Type B pancreatic cell (in vitro differentiated cells): ENCODE measurements at regions not wholly inside any gene's neighbourhood (a gene's known extent, or its start where the extent isn't known, plus 50 kb on each side); places are given as distances from the start of the nearest gene placed in this dataset.
A peak's percentile ranks its signal among the peaks of the same experiment; 100 is the strongest.

Experiments
- DNase-seq: peaks from one replicate; pipeline ENCODE4 v3.0.0; 2021; ENCODE audit warnings: mixed read lengths; ENCODE audit not compliant: unreplicated experiment; ENCODE audit errors: extremely low spot score
- H3K27ac Mint-ChIP-seq: 2 replicates; pipeline ENCODE4 v1.8.0; 2021; ENCODE audit warnings: mild to moderate bottlenecking, mixed read lengths
- H3K27me3 Mint-ChIP-seq: 2 replicates; pipeline ENCODE4 v1.8.0; 2021; ENCODE audit warnings: mixed read lengths
- H3K36me3 Mint-ChIP-seq: 2 replicates; pipeline ENCODE4 v1.8.0; 2021; ENCODE audit warnings: mixed read lengths
- H3K4me1 Mint-ChIP-seq: one replicate; pipeline ENCODE4 v1.8.0; 2021; ENCODE audit warnings: mixed read lengths; ENCODE audit not compliant: unreplicated experiment
- H3K4me3 Mint-ChIP-seq: 2 replicates; pipeline ENCODE4 v1.8.0; 2021; ENCODE audit warnings: mild to moderate bottlenecking, mixed read lengths
- H3K9me3 Mint-ChIP-seq: 2 replicates; pipeline ENCODE4 v1.8.0; 2021; ENCODE audit warnings: mixed read lengths
- TF ChIP-seq, protein P1 (sequence below): fragments of 200-600 bp; sonication (generic); conservative IDR thresholded peaks from 2 replicates; pipeline ENCODE4 v1.5.0; 2021; ENCODE audit warnings: antibody characterized with exemption, mild to moderate bottlenecking

DNA sequence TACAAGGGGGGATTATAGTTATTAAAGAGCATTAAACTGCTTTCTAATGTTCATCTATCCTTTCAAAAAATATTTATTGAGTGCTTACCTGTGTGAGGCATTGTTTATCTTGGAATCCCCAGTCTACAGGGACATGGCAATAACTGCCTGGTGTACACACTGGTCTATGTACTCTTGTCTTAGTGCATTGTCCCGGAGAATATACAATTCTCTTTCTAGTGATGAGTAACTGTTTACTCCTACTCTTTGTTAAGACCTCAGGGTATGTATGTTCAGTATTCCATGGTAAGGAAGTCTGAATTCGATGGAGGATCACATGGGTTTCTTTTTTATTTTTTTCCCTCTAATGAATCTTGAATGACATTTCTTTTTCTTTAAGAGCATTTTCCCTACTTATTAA, 772.4 kb upstream of the NR2F2 start:
- Mint-ChIP-seq H3K27ac (no peak overlapping the region), H3K4me3 (no peak overlapping the region), H3K36me3 (no peaks in the 10 kb centered on the region), H3K4me1 (peaks cover 27% of the 10 kb centered on the region), H3K9me3 (peaks cover 9% of the 10 kb centered on the region), H3K27me3 (no peaks in the 10 kb centered on the region)
- DNase-seq = no peak
- TF ChIP-seq, protein P1, sequence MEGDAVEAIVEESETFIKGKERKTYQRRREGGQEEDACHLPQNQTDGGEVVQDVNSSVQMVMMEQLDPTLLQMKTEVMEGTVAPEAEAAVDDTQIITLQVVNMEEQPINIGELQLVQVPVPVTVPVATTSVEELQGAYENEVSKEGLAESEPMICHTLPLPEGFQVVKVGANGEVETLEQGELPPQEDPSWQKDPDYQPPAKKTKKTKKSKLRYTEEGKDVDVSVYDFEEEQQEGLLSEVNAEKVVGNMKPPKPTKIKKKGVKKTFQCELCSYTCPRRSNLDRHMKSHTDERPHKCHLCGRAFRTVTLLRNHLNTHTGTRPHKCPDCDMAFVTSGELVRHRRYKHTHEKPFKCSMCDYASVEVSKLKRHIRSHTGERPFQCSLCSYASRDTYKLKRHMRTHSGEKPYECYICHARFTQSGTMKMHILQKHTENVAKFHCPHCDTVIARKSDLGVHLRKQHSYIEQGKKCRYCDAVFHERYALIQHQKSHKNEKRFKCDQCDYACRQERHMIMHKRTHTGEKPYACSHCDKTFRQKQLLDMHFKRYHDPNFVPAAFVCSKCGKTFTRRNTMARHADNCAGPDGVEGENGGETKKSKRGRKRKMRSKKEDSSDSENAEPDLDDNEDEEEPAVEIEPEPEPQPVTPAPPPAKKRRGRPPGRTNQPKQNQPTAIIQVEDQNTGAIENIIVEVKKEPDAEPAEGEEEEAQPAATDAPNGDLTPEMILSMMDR = no peak

DNA sequence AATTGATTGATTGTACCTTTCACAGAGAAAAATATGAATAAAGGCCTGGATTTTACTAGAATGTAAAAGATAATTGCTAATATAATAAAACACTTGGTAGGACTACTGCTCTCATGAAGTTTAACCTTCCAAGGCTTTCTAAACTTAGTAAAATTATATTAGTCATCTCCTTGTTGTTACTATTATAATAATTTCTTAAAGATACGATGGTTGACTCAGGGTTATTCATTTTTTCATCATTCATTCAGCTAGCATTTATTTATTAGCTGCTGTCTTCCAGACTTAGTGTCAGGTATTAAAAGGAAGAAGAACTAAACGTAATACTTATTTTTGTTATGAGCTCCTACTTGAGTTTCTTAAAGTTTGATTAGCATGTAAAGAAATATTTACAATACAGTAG, 771.6 kb upstream of the NR2F2 start:
- Mint-ChIP-seq H3K4me3 (no peak overlapping the region), H3K27ac (peak overlapping the region; percentile 50), H3K4me1 (peaks cover 30% of the 10 kb centered on the region), H3K9me3 (peaks cover 9% of the 10 kb centered on the region), H3K27me3 (no peaks in the 10 kb centered on the region), H3K36me3 (no peaks in the 10 kb centered on the region)
- no peak for DNase-seq
- TF ChIP-seq, protein P1 = no peak

DNA sequence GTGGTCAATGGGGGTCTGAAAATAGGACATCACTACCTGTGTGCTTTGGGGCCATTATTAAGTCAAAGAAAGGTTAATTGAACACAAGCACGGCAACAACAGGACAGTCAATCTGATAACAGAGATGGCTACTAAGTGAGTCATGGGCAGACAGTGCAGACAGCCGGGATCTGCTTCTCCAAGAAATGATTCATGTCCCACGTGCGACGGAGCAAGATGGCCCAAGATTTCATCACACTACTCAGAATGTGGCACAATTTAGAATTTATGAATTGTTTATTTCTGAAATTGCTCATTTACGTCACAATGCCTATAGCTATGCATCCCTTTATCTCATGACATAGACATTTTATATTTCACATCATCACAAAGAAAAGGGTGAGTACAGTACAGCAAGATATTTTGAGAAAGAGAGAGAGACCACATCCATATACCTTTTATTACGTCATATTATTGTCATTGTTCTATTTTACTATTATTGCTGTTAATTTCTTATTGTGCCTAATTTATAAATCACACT, 770.6 kb upstream of the NR2F2 start:
- no peak overlapping the region for H3K4me3 Mint-ChIP-seq
- no peaks in the 10 kb centered on the region for H3K36me3 Mint-ChIP-seq
- H3K27ac Mint-ChIP-seq = peak overlapping the region; percentile 79
- TF ChIP-seq, protein P1 = no peak
- H3K27me3 Mint-ChIP-seq = no peaks in the 10 kb centered on the region
- peaks cover 9% of the 10 kb centered on the region for H3K9me3 Mint-ChIP-seq
- DNase-seq = no peak
- peaks cover 33% of the 10 kb centered on the region for H3K4me1 Mint-ChIP-seq

DNA sequence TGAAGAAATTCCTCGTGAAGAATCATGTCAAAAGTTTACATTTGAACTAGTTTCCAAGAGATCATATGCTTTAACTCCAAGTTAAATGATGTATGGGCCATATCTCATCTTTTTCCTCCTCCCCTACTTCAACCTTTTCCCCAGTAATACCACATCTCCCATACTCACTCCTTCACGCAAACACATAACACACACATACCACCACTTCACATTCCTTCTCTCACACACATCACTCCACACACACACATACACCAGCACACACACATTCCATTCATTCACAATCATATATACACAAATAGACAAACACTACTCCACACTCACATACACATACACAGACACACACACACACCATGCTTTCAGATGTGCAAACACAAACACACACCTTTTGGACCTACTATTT, 769.0 kb upstream of the NR2F2 start:
- Mint-ChIP-seq H3K27ac (no peak overlapping the region), H3K9me3 (peaks cover 9% of the 10 kb centered on the region), H3K4me3 (no peak overlapping the region), H3K27me3 (no peaks in the 10 kb centered on the region), H3K4me1 (peaks cover 29% of the 10 kb centered on the region), H3K36me3 (no peaks in the 10 kb centered on the region)
- TF ChIP-seq, protein P1 = no peak
- no peak for DNase-seq

DNA sequence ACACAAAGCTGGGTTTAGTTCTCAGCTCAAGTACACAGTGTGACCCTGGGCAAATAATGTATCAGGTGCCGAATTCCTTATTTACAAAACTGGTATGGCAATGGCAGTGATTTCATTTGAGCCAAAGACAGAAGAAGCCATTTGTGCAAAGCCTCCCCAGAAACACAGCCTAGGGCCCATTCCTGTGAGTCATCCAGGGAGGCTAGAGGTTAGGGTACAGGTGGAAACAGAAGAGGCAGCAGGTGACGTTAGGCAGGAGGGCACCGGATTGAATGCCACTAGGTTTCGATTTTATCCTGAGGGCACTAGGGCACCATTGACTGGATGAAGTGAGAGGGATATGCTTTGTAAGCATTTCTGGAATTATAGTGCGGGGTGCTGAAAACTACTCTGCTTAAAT, 766.9 kb upstream of the NR2F2 start:
- H3K27ac Mint-ChIP-seq = peak overlapping the region; percentile 35
- peaks cover 9% of the 10 kb centered on the region for H3K9me3 Mint-ChIP-seq
- no peaks in the 10 kb centered on the region for H3K36me3 Mint-ChIP-seq
- DNase-seq = no peak
- TF ChIP-seq, protein P1 = no peak
- H3K4me1 Mint-ChIP-seq = peaks cover 16% of the 10 kb centered on the region
- H3K4me3 Mint-ChIP-seq = no peak overlapping the region
- H3K27me3 Mint-ChIP-seq = no peaks in the 10 kb centered on the region
